EL (cell line): ENCODE measurements at regions not wholly inside any gene's neighbourhood (a gene's known extent, or its start where the extent isn't known, plus 50 kb on each side); places are given as distances from the start of the nearest gene placed in this dataset.

ENCODE experiments used
- DNase-seq: peaks from one replicate; pipeline ENCODE4 v3.0.0-alpha.2; 2016

- no peak for DNase-seq
These were observed 263.6 kb downstream of the DDX3Y start for GRCh38 chrY:13168257-13168656.
